ENCODE measurements at regions not wholly inside any gene's neighbourhood (a gene's known extent, or its start where the extent isn't known, plus 50 kb on each side); places are given as distances from the start of the nearest gene placed in this dataset.

- peak in 2 of 11 donors; percentile 50 to 59 for DNase-seq (ENCODE audit: extremely low read depth in 1 of 11, low read depth in 9 of 11, low spot score in 4 of 11)
Observed at GRCh38 chr11:112797648-112798293, 163.4 kb upstream of the NCAM1 start.

GRCh38 chr11:112801025-112801816 is 160.0 kb upstream of the NCAM1 start:
- DNase-seq (ENCODE audit: extremely low read depth in 1 of 11, low read depth in 9 of 11, low spot score in 4 of 11): no peak

- no peak for DNase-seq (ENCODE audit: extremely low read depth in 1 of 11, low read depth in 9 of 11, low spot score in 4 of 11)
Observed at GRCh38 chr11:112801817-112802088, 159.5 kb upstream of the NCAM1 start.

GRCh38 chr11:112805658-112806057 is 155.6 kb upstream of the NCAM1 start:
- DNase-seq (ENCODE audit: extremely low read depth in 1 of 11, low read depth in 9 of 11, low spot score in 4 of 11): no peak

GRCh38 chr11:112806256-112806655 is 155.0 kb upstream of the NCAM1 start:
- no peak for DNase-seq (ENCODE audit: extremely low read depth in 1 of 11, low read depth in 9 of 11, low spot score in 4 of 11)

- peak in 1 of 11 donors; percentile 49 for DNase-seq (ENCODE audit: extremely low read depth in 1 of 11, low read depth in 9 of 11, low spot score in 4 of 11)
Observed at GRCh38 chr11:112806876-112807275, 154.3 kb upstream of the NCAM1 start.

GRCh38 chr11:112809429-112809828 is 151.8 kb upstream of the NCAM1 start:
- DNase-seq (ENCODE audit: extremely low read depth in 1 of 11, low read depth in 9 of 11, low spot score in 4 of 11): no peak

- DNase-seq (ENCODE audit: extremely low read depth in 1 of 11, low read depth in 9 of 11, low spot score in 4 of 11): no peak
Observed at GRCh38 chr11:112810951-112811350, 150.3 kb upstream of the NCAM1 start.

- no peak for DNase-seq (ENCODE audit: extremely low read depth in 1 of 11, low read depth in 9 of 11, low spot score in 4 of 11)
Observed at GRCh38 chr11:112811783-112812182, 149.4 kb upstream of the NCAM1 start.

- DNase-seq (ENCODE audit: extremely low read depth in 1 of 11, low read depth in 9 of 11, low spot score in 4 of 11): no peak
Observed at GRCh38 chr11:112812729-112813128, 148.5 kb upstream of the NCAM1 start.

GRCh38 chr11:112814168-112814567 is 147.1 kb upstream of the NCAM1 start:
- no peak for DNase-seq (ENCODE audit: extremely low read depth in 1 of 11, low read depth in 9 of 11, low spot score in 4 of 11)

GRCh38 chr11:112817376-112817775 is 143.8 kb upstream of the NCAM1 start:
- DNase-seq (ENCODE audit: extremely low read depth in 1 of 11, low read depth in 9 of 11, low spot score in 4 of 11): no peak

GRCh38 chr11:112822478-112823274 is 138.5 kb upstream of the NCAM1 start:
- DNase-seq (ENCODE audit: extremely low read depth in 1 of 11, low read depth in 9 of 11, low spot score in 4 of 11): peak in 4 of 11 donors; percentile 30 to 66 (median 46)

GRCh38 chr11:112826026-112826425 is 135.2 kb upstream of the NCAM1 start:
- no peak for DNase-seq (ENCODE audit: extremely low read depth in 1 of 11, low read depth in 9 of 11, low spot score in 4 of 11)

- DNase-seq (ENCODE audit: extremely low read depth in 1 of 11, low read depth in 9 of 11, low spot score in 4 of 11): no peak
Observed at GRCh38 chr11:112826788-112827187, 134.4 kb upstream of the NCAM1 start.

- DNase-seq (ENCODE audit: extremely low read depth in 1 of 11, low read depth in 9 of 11, low spot score in 4 of 11): no peak
Observed at GRCh38 chr11:112828421-112828820, 132.8 kb upstream of the NCAM1 start.

GRCh38 chr11:112829971-112830654 is 131.1 kb upstream of the NCAM1 start:
- DNase-seq (ENCODE audit: extremely low read depth in 1 of 11, low read depth in 9 of 11, low spot score in 4 of 11): no peak

GRCh38 chr11:112831041-112831440 is 130.2 kb upstream of the NCAM1 start:
- DNase-seq (ENCODE audit: extremely low read depth in 1 of 11, low read depth in 9 of 11, low spot score in 4 of 11): no peak

GRCh38 chr11:112831969-112832766 is 129.1 kb upstream of the NCAM1 start:
- no peak for DNase-seq (ENCODE audit: extremely low read depth in 1 of 11, low read depth in 9 of 11, low spot score in 4 of 11)
